ENCODE measurements at regions not wholly inside any gene's neighbourhood (a gene's known extent, or its start where the extent isn't known, plus 50 kb on each side); places are given as distances from the start of the nearest gene placed in this dataset.

GRCh38 chr4:33052241-33052640, 2332.1 kb downstream of the PCDH7 start:
- no peak for FAIRE-seq
- TF ChIP-seq POLR2A (IDR thresholded peaks at IDR 0.05; ENCODE audit: low read depth, low read length): no peak

GRCh38 chr4:33054161-33054560, 2334.0 kb downstream of the PCDH7 start:
- TF ChIP-seq POLR2A (IDR thresholded peaks at IDR 0.05; ENCODE audit: low read depth, low read length): no peak
- DNase-seq (ENCODE audit: insufficient read length, low spot score) (no peak), FAIRE-seq (no peak)

More at GRCh38 chr4:33052241-33052640, 2332.1 kb downstream of the PCDH7 start:
- DNase-seq (ENCODE audit: insufficient read length, low spot score): no peak

- DNase-seq (ENCODE audit: insufficient read length, low spot score) (no peak), FAIRE-seq (no peak)
- no peak for TF ChIP-seq POLR2A (IDR thresholded peaks at IDR 0.05; ENCODE audit: low read depth, low read length)
Observed at GRCh38 chr4:33054656-33055196, 2334.6 kb downstream of the PCDH7 start.

GRCh38 chr4:33057736-33058135, 2337.6 kb downstream of the PCDH7 start:
- DNase-seq (ENCODE audit: insufficient read length, low spot score) (no peak), FAIRE-seq (no peak)
- no peak for TF ChIP-seq POLR2A (IDR thresholded peaks at IDR 0.05; ENCODE audit: low read depth, low read length)

GRCh38 chr4:33058998-33059397, 2338.8 kb downstream of the PCDH7 start:
- no peak for DNase-seq (ENCODE audit: insufficient read length, low spot score)
- TF ChIP-seq POLR2A (IDR thresholded peaks at IDR 0.05; ENCODE audit: low read depth, low read length): no peak
- no peak for FAIRE-seq

GRCh38 chr4:33060674-33061542, 2340.7 kb downstream of the PCDH7 start:
- FAIRE-seq (peak; percentile 70), DNase-seq (ENCODE audit: insufficient read length, low spot score) (no peak)
- no peak for TF ChIP-seq POLR2A (IDR thresholded peaks at IDR 0.05; ENCODE audit: low read depth, low read length)

GRCh38 chr4:33061727-33062126, 2341.6 kb downstream of the PCDH7 start:
- no peak for TF ChIP-seq POLR2A (IDR thresholded peaks at IDR 0.05; ENCODE audit: low read depth, low read length)
- no peak for DNase-seq (ENCODE audit: insufficient read length, low spot score)
- no peak for FAIRE-seq

- TF ChIP-seq POLR2A (IDR thresholded peaks at IDR 0.05; ENCODE audit: low read depth, low read length): no peak
- no peak for FAIRE-seq
- no peak for DNase-seq (ENCODE audit: insufficient read length, low spot score)
Observed at GRCh38 chr4:33062155-33062806, 2342.1 kb downstream of the PCDH7 start.

GRCh38 chr4:33063241-33063640, 2343.1 kb downstream of the PCDH7 start:
- DNase-seq (ENCODE audit: insufficient read length, low spot score) (no peak), FAIRE-seq (no peak)
- no peak for TF ChIP-seq POLR2A (IDR thresholded peaks at IDR 0.05; ENCODE audit: low read depth, low read length)

- DNase-seq (ENCODE audit: insufficient read length, low spot score): no peak
- FAIRE-seq: no peak
- TF ChIP-seq POLR2A (IDR thresholded peaks at IDR 0.05; ENCODE audit: low read depth, low read length): no peak
Observed at GRCh38 chr4:33064238-33064637, 2344.1 kb downstream of the PCDH7 start.

GRCh38 chr4:33065749-33066148, 2345.6 kb downstream of the PCDH7 start:
- no peak for FAIRE-seq
- no peak for DNase-seq (ENCODE audit: insufficient read length, low spot score)
- TF ChIP-seq POLR2A (IDR thresholded peaks at IDR 0.05; ENCODE audit: low read depth, low read length): no peak

GRCh38 chr4:33067221-33067620, 2347.1 kb downstream of the PCDH7 start:
- DNase-seq (ENCODE audit: insufficient read length, low spot score) (no peak), FAIRE-seq (no peak)
- TF ChIP-seq POLR2A (IDR thresholded peaks at IDR 0.05; ENCODE audit: low read depth, low read length): no peak

- no peak for TF ChIP-seq POLR2A (IDR thresholded peaks at IDR 0.05; ENCODE audit: low read depth, low read length)
- FAIRE-seq (no peak), DNase-seq (ENCODE audit: insufficient read length, low spot score) (no peak)
Observed at GRCh38 chr4:33068539-33068938, 2348.4 kb downstream of the PCDH7 start.

GRCh38 chr4:33071535-33071934, 2351.4 kb downstream of the PCDH7 start:
- TF ChIP-seq POLR2A (IDR thresholded peaks at IDR 0.05; ENCODE audit: low read depth, low read length): no peak
- no peak for DNase-seq (ENCODE audit: insufficient read length, low spot score)
- no peak for FAIRE-seq

Data from H54 (cell line).